Upper lobe of left lung (tissue), 4 donors: ENCODE measurements at regions not wholly inside any gene's neighbourhood (a gene's known extent, or its start where the extent isn't known, plus 50 kb on each side); places are given as distances from the start of the nearest gene placed in this dataset.
"Not testable (repeated sequence)": the region's sequence is repeated elsewhere in the genome, so short reads cannot be mapped to it uniquely, and the experiment has no call there.

Experiments
- CTCF ChIP-seq, 6 experiments: fragments of 450-650 bp in 4 of 6; fragments of 200-600 bp in 2 of 6; sonication (generic) in 2 of 6; IDR thresholded peaks; one replicate each; pipeline ENCODE4 v1.5.1; 2016 to 2019; ENCODE audit warnings: antibody characterized with exemption in 6 of 6
- EP300 ChIP-seq, 4 donors: sonication (generic); formaldehyde crosslinking; IDR thresholded peaks; one replicate each; pipeline ENCODE4 v1.5.1; 2017; ENCODE audit warnings: antibody characterized with exemption in 4 of 4, control low read depth in 2 of 4
- POLR2A ChIP-seq, 4 donors: fragments of 450-650 bp; IDR thresholded peaks; one replicate each; pipeline ENCODE4 v1.5.1; 2016 to 2017; ENCODE audit warnings: antibody characterized with exemption in 4 of 4, mild to moderate bottlenecking in 2 of 4
- POLR2AphosphoS5 ChIP-seq, 2 donors: sonication (generic); formaldehyde crosslinking; IDR thresholded peaks; one replicate each; pipeline ENCODE4 v1.5.1; 2017; ENCODE audit warnings: antibody characterized with exemption in 2 of 2

GRCh38 chr10:133763875-133764822 is 137.6 kb upstream of the FRG2B start:
- not testable (repeated sequence) for TF ChIP-seq CTCF, POLR2AphosphoS5, POLR2A, EP300 (IDR thresholded peaks at IDR 0.05)
